ENCODE measurements at regions not wholly inside any gene's neighbourhood (a gene's known extent, or its start where the extent isn't known, plus 50 kb on each side); places are given as distances from the start of the nearest gene placed in this dataset.
"Not testable (repeated sequence)": the region's sequence is repeated elsewhere in the genome, so short reads cannot be mapped to it uniquely, and the experiment has no call there.

DNA sequence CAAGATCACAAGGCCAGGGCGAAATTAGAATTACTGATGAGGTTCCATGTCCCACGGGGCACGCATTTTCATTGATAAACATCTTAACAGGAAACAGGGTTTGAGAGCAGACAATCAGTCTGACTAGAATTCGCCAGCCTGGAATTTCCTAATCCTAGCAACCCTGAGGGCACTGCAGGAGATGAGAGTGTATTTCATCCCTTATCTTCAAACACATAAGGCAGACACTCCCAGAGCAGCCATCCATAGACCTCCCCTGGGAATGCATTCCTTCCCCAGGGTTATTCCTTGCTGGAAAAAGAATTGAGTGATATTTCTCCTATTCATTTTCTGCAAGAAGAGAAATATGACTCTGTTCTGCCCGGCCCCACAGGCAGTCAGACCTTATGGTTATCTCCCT is 821.7 kb downstream of the MAT2B start:
- not testable (repeated sequence) for H3K27ac ChIP-seq (ENCODE audit: low read length); H3K4me3 ChIP-seq (ENCODE audit: low read depth in 1 of 2, low read length in 2 of 2); H3K4me1 ChIP-seq (ENCODE audit: control insufficient read depth in 1 of 2, insufficient read depth in 2 of 2, low read length in 2 of 2); H3K9me3 ChIP-seq (ENCODE audit: control insufficient read depth in 1 of 2, low read length in 2 of 2); H3K36me3 ChIP-seq (ENCODE audit: control insufficient read depth in 1 of 2, insufficient read depth in 2 of 2, low read length in 2 of 2); H3K27me3 ChIP-seq (ENCODE audit: low read depth, low read length)

DNA sequence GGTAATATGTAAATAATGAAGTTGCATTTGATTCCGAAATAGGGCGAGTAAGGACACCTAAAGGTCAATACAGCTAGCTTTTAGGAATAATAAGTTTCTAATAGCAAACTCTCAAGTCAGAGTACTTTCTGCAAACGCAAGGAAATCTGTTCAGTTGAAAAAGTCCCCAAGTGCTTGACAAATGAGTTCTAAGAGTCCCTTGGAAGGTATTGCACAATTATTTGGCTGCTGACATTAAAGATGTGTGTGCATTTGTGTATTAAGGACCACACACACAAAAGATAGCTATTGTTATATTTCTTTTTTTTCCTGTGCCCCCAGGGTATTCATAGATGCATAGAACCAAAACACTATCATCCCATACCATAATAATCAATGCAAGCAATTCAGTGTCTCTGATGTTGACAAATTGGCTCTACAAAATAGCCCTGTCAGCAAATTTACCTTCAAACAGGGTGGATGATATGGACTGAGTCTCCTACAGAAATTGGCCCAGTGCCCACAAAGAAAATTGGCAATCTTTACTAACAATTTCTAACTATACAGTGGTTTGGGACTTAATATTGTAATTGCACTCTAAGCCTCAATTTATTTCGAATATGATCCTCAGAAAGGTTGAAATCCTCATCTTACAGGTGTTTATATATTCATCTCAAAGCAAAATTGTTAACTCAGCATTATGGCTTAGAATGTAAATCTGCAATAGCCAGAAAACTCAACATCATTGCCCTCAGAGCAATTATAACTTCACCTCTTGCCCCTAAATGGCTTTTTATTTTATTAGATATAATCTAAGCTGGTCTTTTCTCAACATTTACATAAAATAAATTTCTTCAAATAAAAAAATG is 827.2 kb downstream of the MAT2B start:
- Histone ChIP-seq H3K27ac (ENCODE audit: low read length) (no peak overlapping the region), H3K4me3 (ENCODE audit: low read depth in 1 of 2, low read length in 2 of 2) (no peak overlapping the region), H3K4me1 (ENCODE audit: control insufficient read depth in 1 of 2, insufficient read depth in 2 of 2, low read length in 2 of 2) (no peaks in the 10 kb centered on the region), H3K9me3 (ENCODE audit: control insufficient read depth in 1 of 2, low read length in 2 of 2) (no peaks in the 10 kb centered on the region), H3K36me3 (ENCODE audit: control insufficient read depth in 1 of 2, insufficient read depth in 2 of 2, low read length in 2 of 2) (no peaks in the 10 kb centered on the region), H3K27me3 (ENCODE audit: low read depth, low read length) (no peaks in the 10 kb centered on the region)

DNA sequence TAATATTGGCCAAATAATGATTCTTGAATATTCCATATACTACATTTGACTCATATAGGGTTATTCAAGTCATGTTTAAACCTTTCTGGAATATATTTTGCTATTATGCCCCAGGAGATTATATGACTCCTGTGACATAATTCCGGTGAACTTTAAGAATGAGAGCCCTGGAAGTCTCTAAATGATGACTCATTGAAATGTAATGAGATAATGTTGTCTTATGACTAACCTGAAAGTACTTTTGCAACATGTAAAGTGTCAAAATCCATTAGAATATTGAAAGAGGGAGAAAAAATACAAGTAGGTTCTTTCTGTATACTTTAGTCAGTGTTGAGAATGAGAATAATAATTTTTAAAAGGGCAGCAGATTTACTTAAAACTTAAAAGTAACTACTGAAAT is 830.4 kb downstream of the MAT2B start:
- no peak overlapping the region for H3K4me3 ChIP-seq (ENCODE audit: low read depth in 1 of 2, low read length in 2 of 2)
- no peaks in the 10 kb centered on the region for H3K36me3 ChIP-seq (ENCODE audit: control insufficient read depth in 1 of 2, insufficient read depth in 2 of 2, low read length in 2 of 2)
- no peak overlapping the region for H3K27ac ChIP-seq (ENCODE audit: low read length)
- H3K9me3 ChIP-seq (ENCODE audit: control insufficient read depth in 1 of 2, low read length in 2 of 2) = no peaks in the 10 kb centered on the region
- no peaks in the 10 kb centered on the region for H3K27me3 ChIP-seq (ENCODE audit: low read depth, low read length)
- no peaks in the 10 kb centered on the region for H3K4me1 ChIP-seq (ENCODE audit: control insufficient read depth in 1 of 2, insufficient read depth in 2 of 2, low read length in 2 of 2)

DNA sequence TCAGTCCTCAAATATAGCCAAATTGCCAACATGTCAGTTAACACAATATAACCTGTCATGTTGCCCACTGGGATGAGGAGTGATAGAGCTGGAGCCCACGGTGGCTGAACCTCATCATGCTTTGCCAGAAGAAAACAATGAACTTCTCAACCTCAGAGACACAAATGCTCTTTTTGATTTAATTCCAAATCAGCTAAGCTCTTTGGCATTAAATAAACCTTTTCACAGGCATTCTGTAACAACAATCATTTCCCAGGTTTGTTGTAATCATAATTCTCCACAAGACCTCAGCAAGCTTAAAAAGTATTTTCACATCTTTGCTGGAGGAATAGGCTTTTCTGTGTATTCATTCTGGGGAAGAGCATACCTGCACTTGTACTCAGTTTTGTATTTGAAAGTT is 830.9 kb downstream of the MAT2B start:
- Histone ChIP-seq H3K4me3 (ENCODE audit: low read depth in 1 of 2, low read length in 2 of 2) (no peak overlapping the region), H3K9me3 (ENCODE audit: control insufficient read depth in 1 of 2, low read length in 2 of 2) (no peaks in the 10 kb centered on the region), H3K4me1 (ENCODE audit: control insufficient read depth in 1 of 2, insufficient read depth in 2 of 2, low read length in 2 of 2) (no peaks in the 10 kb centered on the region), H3K27me3 (ENCODE audit: low read depth, low read length) (no peaks in the 10 kb centered on the region), H3K36me3 (ENCODE audit: control insufficient read depth in 1 of 2, insufficient read depth in 2 of 2, low read length in 2 of 2) (no peaks in the 10 kb centered on the region), H3K27ac (ENCODE audit: low read length) (no peak overlapping the region)

DNA sequence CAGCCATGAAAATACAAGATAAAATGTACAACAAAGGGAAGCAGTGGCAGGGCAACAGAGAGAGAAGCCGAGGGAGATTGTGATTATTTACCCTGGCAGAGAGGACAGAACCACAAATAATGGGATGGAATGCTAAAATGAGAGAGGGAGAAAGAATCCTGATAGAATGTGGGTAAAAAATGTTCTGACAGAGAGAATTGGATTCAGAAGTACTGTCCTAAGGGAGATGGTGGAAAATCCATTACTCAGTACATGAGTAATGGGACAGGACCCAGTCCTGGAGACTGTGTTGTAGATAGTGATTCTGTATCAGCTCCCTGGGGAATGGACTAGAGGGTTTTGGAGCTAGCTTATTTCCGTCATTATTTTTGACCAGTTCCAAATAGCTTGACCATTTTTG is 831.5 kb downstream of the MAT2B start:
- Histone ChIP-seq H3K27ac (ENCODE audit: low read length) (no peak overlapping the region), H3K4me3 (ENCODE audit: low read depth in 1 of 2, low read length in 2 of 2) (no peak overlapping the region), H3K27me3 (ENCODE audit: low read depth, low read length) (no peaks in the 10 kb centered on the region), H3K36me3 (ENCODE audit: control insufficient read depth in 1 of 2, insufficient read depth in 2 of 2, low read length in 2 of 2) (no peaks in the 10 kb centered on the region), H3K9me3 (ENCODE audit: control insufficient read depth in 1 of 2, low read length in 2 of 2) (no peaks in the 10 kb centered on the region), H3K4me1 (ENCODE audit: control insufficient read depth in 1 of 2, insufficient read depth in 2 of 2, low read length in 2 of 2) (no peaks in the 10 kb centered on the region)

DNA sequence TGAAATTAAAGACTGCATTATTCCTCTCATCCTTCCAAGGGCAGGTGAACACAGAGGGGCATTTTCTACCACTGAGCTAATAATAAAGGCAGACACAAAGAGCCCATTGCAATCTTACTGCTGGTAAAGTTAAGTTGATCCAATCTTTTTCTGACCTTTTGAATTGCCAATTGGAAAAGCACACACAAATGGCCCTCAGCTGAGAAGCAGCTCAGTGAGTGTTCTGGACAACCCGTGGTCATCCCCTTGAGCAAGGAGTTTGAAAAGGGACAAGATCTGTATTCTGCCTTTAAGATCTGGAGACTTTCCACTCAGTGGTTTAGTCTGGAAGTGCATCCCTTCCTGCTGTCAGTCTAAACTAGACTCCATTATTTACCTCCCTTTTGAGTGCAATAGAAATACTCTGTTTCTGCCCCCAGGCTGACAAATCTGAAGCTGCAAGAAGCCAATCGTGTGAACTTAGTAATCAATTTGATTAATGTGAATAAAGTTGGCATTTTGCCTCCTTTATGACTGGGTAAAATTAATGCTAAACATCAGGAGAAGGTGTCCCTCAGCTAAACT is 835.7 kb downstream of the MAT2B start:
- no peak overlapping the region for H3K4me3 ChIP-seq (ENCODE audit: low read depth in 1 of 2, low read length in 2 of 2)
- no peaks in the 10 kb centered on the region for H3K27me3 ChIP-seq (ENCODE audit: low read depth, low read length)
- H3K4me1 ChIP-seq (ENCODE audit: control insufficient read depth in 1 of 2, insufficient read depth in 2 of 2, low read length in 2 of 2) = peaks cover 0 to 3% of the 10 kb centered on the region in 2 donors
- H3K27ac ChIP-seq (ENCODE audit: low read length) = no peak overlapping the region
- no peaks in the 10 kb centered on the region for H3K36me3 ChIP-seq (ENCODE audit: control insufficient read depth in 1 of 2, insufficient read depth in 2 of 2, low read length in 2 of 2)
- H3K9me3 ChIP-seq (ENCODE audit: control insufficient read depth in 1 of 2, low read length in 2 of 2) = no peaks in the 10 kb centered on the region

DNA sequence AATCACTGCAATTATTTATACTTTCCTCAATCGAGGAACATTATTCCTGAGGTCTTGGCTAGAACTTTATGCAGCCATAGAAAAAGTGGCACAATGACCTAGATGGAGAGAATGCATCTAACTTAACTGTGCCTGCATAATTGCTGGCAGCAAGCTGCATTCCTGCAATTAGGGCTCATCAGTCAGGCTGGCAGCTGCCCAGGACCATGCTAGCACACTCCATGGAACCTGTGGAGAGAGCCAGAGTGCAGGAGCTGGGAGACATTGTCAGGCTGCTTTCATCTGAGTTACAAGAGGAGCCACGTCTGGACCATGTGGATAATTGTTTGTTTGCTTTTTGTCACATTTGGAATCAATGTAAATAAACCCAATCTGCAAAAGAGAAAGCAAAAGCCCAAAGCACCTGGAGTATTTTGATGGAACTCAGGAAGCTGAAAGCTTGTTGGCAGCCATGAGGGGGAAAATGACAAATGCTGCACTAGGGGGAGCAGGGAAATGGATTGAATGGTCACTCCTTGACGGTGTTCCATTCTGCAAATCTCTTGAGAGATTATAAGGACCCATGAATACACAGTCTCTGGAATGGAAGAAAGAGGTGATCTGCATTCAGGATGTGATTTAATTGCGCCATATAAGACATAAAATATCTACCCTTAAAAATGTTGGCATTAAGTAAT is 839.9 kb downstream of the MAT2B start:
- peaks cover 0 to 3% of the 10 kb centered on the region in 2 donors for H3K4me1 ChIP-seq (ENCODE audit: control insufficient read depth in 1 of 2, insufficient read depth in 2 of 2, low read length in 2 of 2)
- no peak overlapping the region for H3K27ac ChIP-seq (ENCODE audit: low read length)
- H3K9me3 ChIP-seq (ENCODE audit: control insufficient read depth in 1 of 2, low read length in 2 of 2) = no peaks in the 10 kb centered on the region
- H3K27me3 ChIP-seq (ENCODE audit: low read depth, low read length) = no peaks in the 10 kb centered on the region
- H3K36me3 ChIP-seq (ENCODE audit: control insufficient read depth in 1 of 2, insufficient read depth in 2 of 2, low read length in 2 of 2) = no peaks in the 10 kb centered on the region
- H3K4me3 ChIP-seq (ENCODE audit: low read depth in 1 of 2, low read length in 2 of 2) = no peak overlapping the region

DNA sequence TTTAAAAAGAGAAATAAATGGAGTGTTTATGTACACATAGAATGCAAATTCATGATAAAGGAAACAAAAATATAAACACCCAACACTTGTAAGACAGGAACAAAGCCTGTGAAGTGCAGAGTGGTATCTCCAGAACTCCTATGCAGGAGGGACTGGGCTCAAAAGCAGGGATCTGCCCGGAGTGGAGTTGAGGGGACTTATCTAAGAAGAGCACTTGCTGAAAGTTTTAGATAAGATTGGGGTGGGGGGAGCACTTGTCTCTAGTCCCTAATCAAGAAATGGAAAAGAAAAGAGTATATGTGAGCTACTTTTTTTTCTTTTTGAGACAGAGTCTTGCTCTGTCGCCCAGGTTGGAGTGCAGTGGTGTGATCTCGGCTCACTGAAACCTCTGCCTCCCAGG is 840.4 kb downstream of the MAT2B start:
- Histone ChIP-seq H3K27ac (ENCODE audit: low read length) (no peak overlapping the region), H3K4me3 (ENCODE audit: low read depth in 1 of 2, low read length in 2 of 2) (no peak overlapping the region), H3K9me3 (ENCODE audit: control insufficient read depth in 1 of 2, low read length in 2 of 2) (no peaks in the 10 kb centered on the region), H3K36me3 (ENCODE audit: control insufficient read depth in 1 of 2, insufficient read depth in 2 of 2, low read length in 2 of 2) (no peaks in the 10 kb centered on the region), H3K4me1 (ENCODE audit: control insufficient read depth in 1 of 2, insufficient read depth in 2 of 2, low read length in 2 of 2) (peaks cover 0 to 3% of the 10 kb centered on the region in 2 donors), H3K27me3 (ENCODE audit: low read depth, low read length) (no peaks in the 10 kb centered on the region)

DNA sequence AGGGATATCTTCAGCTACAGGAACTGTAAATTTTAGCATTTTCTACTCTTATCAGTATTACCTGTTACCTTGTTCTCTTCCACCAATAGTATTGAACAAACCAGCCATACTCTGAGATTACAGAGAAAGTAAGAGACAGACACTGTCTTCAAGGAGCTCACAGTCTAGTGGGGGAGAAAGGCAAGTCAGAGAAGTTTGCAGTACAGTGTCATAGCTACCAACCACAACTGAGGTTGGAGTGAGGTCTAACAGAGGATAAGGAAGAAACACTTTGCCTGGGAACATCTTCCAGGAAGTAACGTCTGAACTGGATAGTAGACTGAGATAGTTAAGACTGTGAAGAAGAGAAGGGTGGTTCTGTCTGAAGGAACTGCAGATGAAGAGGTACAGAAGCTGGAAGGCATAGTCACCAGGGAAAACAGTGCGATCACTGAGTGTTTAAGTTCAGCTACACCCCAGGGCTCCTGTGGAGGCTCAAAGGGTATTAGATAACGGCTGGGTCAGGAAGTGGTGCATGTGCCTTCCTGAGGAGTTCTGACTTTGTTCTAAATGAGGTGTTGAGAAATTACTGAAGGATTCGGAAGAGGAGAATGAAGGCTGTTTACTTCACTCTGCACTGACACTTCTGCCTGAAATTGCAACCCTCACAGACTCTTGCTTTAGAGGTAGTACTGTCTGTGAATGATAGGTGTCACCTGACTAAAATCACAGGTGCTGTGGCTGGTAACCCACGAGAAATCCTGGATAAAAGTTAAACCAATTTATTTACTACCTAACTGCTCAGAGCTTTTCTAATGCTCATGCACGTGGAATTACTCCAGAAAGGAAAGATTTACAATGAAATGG is 841.6 kb downstream of the MAT2B start:
- Histone ChIP-seq H3K27ac (ENCODE audit: low read length) (no peak overlapping the region), H3K9me3 (ENCODE audit: control insufficient read depth in 1 of 2, low read length in 2 of 2) (no peaks in the 10 kb centered on the region), H3K4me3 (ENCODE audit: low read depth in 1 of 2, low read length in 2 of 2) (no peak overlapping the region), H3K27me3 (ENCODE audit: low read depth, low read length) (no peaks in the 10 kb centered on the region), H3K36me3 (ENCODE audit: control insufficient read depth in 1 of 2, insufficient read depth in 2 of 2, low read length in 2 of 2) (no peaks in the 10 kb centered on the region), H3K4me1 (ENCODE audit: control insufficient read depth in 1 of 2, insufficient read depth in 2 of 2, low read length in 2 of 2) (peaks cover 0 to 3% of the 10 kb centered on the region in 2 donors)

DNA sequence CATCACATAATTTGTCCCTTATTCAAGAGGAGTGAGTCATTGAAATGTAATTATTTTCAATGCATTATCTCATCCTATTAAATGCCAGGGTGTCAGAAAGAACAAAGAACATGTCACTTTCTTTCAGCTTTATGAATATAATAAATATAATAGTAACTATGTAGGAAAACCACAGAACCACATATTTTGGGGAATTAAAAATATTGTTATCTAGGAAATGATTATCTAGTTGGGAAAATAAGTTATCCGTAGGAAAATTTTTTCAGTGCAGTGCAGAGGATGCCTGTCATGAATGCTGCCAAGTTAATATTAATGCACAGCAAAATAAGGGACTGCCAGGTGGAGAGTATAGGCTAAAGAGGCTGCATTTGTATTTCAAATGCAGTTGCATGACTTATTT is 844.8 kb downstream of the MAT2B start:
- Histone ChIP-seq H3K4me1 (ENCODE audit: control insufficient read depth in 1 of 2, insufficient read depth in 2 of 2, low read length in 2 of 2) (peaks cover 0 to 3% of the 10 kb centered on the region in 2 donors), H3K9me3 (ENCODE audit: control insufficient read depth in 1 of 2, low read length in 2 of 2) (no peaks in the 10 kb centered on the region), H3K27me3 (ENCODE audit: low read depth, low read length) (no peaks in the 10 kb centered on the region), H3K4me3 (ENCODE audit: low read depth in 1 of 2, low read length in 2 of 2) (no peak overlapping the region), H3K36me3 (ENCODE audit: control insufficient read depth in 1 of 2, insufficient read depth in 2 of 2, low read length in 2 of 2) (no peaks in the 10 kb centered on the region), H3K27ac (ENCODE audit: low read length) (no peak overlapping the region)

DNA sequence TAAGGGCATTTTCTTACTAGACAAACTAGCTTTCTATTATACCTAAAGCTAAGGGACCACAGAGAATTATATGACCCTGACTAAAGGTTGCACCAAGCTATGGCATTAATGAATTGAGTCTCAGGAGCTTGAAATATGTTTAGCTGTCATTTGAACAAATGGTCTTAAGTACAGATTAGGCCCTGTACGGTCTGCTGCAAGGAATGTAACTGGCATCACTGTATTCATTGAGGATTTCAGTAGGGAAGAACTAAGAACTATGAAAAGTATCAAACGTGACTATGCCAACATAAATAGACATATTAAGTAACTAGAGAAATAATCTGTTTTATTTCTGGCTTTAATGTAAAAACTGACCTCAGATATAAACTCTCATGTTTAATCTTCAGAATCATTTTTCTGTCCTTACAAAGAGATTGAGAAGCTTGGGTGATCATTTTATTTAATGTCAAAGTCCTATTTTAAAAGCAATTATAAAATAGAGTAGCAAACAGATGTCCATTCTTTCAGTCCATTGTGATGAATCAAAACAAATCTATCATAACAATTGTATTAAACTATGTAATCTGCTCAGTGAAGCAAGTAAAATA is 845.9 kb downstream of the MAT2B start:
- no peaks in the 10 kb centered on the region for H3K9me3 ChIP-seq (ENCODE audit: control insufficient read depth in 1 of 2, low read length in 2 of 2)
- H3K4me3 ChIP-seq (ENCODE audit: low read depth in 1 of 2, low read length in 2 of 2) = no peak overlapping the region
- H3K36me3 ChIP-seq (ENCODE audit: control insufficient read depth in 1 of 2, insufficient read depth in 2 of 2, low read length in 2 of 2) = no peaks in the 10 kb centered on the region
- no peaks in the 10 kb centered on the region for H3K27me3 ChIP-seq (ENCODE audit: low read depth, low read length)
- no peak overlapping the region for H3K27ac ChIP-seq (ENCODE audit: low read length)
- H3K4me1 ChIP-seq (ENCODE audit: control insufficient read depth in 1 of 2, insufficient read depth in 2 of 2, low read length in 2 of 2) = no peaks in the 10 kb centered on the region

Data from muscle layer of duodenum (tissue), 2 donors.